NAMALWA (cell line): ENCODE measurements at regions not wholly inside any gene's neighbourhood (a gene's known extent, or its start where the extent isn't known, plus 50 kb on each side); places are given as distances from the start of the nearest gene placed in this dataset.

Experiments used
- DNase-seq: peaks from one replicate; pipeline ENCODE4 v3.0.0-alpha.2; 2015; ENCODE audit warnings: low spot score

GRCh38 chr4:156098805-156099204, 145.1 kb upstream of the CTSO start:
- no peak for DNase-seq

GRCh38 chr4:156085100-156085499, 131.4 kb upstream of the CTSO start:
- DNase-seq = no peak

GRCh38 chr4:156084373-156084772, 130.7 kb upstream of the CTSO start:
- no peak for DNase-seq

DNA sequence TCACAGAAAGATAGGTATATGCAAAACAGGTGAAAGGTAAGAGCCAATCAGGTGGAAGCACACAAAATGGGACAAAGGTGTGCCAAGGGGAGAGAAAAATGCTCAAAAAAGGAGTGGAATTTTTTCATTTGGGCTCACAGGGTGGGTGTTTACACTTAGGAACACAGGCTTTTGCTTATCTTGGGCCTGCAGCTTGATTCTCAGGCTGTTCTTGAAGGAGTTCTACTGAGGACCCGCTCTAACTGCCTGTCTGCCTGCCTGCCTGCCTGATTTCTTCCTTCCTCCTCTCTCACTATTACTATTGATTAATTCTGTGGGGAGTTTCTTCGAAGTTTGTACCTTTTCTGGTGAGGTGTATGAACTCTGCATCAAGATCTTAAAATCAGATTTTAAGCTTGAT, 120.3 kb upstream of the CTSO start:
- no peak for DNase-seq

- no peak for DNase-seq
These were observed 107.0 kb upstream of the CTSO start for GRCh38 chr4:156060661-156061060.

DNA sequence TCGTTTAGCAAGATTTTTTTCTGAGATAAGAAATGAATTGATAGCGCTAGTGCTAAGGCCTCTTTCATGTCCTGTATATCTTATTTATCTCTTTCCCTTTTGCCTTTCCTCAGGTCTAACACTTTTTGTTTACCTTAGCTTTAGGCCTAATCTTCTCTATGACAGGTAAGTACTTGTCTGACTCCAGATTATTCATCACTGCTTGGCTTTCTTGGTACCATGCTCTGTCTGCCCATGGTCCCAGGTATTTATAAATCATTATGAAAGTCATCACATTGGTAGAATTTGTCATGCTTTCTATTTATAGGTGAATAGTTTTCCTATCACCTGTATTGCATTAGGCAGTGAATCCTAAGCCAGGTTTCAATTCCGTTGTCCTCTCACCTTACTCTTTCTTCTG, 99.5 kb upstream of the CTSO start:
- no peak for DNase-seq

- DNase-seq = no peak
These were observed 98.5 kb upstream of the CTSO start for GRCh38 chr4:156052116-156052515.

DNA sequence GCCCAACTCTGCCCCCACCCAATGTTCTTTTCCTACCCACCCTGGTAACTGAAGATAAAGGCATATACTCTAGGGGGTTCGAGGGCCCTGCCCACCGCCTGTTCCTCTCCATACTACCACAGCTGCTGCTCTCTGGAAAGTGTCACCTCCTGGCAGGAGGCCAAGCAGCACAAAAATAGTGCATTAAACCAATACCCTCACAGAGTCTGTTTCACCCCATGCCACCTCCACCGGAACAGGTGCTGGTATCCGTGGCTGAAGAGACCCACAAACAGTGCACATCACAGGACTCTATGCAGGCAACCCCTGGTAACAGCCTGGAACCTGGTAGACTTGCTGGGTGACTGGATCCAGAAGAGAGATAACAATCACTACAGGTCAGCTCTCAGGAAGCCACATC, 85.1 kb upstream of the CTSO start:
- DNase-seq = peak; percentile 2

DNA sequence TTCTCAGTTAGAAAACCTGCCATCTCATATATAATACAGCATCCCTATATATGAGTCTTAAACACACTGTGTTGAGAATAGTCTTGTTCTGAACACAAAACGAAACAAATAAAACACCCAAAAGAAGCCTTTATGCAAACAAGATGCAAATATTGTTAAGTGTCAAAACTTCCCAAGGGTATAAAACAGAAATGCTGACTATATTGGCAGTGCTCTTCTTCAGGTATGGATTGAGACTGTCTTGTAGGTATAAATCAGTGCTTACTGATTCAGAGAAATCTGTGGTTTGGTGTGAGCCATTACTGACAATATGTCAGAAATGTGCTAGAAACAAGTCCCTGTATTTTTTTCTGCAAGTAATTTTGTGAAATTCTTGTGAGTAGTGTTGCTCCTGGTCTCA, 82.8 kb upstream of the CTSO start:
- DNase-seq = no peak

DNA sequence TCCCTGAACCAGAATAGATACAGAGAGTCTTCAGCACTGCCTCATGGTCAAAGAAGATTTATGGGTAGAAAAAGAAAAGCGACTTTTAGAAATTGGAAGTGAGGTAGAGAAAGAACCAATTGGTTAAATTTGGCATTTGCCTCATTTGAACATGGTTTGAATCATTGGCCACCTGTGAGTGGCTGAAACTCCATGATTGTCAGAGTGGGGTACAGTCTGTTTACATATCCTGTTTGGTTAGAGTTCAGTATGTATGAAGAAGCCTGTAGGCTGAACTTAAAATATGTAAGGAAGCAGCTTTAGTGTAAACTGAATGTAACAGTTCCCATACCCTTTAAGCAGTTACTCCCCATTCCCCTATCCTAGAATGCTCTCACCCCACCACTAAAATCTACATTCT, 76.0 kb upstream of the CTSO start:
- no peak for DNase-seq

DNA sequence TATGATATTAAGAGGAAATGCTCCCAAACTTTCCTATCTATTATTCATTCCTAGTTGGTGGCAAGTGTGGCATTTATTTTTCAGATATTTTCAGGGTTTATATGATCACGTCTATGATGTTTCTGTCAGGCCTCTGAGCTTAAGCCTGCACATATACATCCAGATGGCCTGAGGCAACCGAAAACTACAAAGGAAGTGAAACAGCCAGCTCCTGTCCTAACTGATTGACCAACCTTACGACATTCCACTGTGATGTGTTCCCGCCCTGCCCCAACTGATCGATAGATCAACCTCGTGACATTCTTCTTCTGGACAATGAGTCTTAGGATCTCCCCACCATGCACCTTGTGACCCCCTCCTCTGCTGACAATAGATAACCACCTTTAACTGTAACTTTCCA, 67.6 kb upstream of the CTSO start:
- no peak for DNase-seq

DNA sequence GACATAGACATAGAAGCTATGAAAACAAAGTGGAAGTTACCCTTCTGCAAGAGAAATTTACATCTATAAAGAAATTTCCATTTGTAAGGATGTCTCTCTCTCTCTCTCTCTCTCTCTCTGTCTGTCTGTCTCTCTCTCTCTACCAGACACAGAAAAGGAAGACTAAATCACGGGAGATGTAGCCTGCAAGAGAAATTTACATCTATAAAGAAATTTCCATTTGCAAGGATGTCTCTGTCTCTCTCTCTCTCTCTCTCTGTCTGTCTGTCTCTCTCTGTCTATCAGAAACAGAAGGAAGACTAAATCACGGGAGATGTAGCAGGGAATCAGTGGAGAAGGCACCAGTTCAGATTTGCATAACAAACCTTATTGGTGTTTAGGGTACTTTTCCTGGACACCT, 65.6 kb upstream of the CTSO start:
- no peak for DNase-seq

GRCh38 chr4:156018383-156018782, 64.7 kb upstream of the CTSO start:
- DNase-seq = no peak

- no peak for DNase-seq
These were observed 62.1 kb upstream of the CTSO start for GRCh38 chr4:156015781-156016180.

DNA sequence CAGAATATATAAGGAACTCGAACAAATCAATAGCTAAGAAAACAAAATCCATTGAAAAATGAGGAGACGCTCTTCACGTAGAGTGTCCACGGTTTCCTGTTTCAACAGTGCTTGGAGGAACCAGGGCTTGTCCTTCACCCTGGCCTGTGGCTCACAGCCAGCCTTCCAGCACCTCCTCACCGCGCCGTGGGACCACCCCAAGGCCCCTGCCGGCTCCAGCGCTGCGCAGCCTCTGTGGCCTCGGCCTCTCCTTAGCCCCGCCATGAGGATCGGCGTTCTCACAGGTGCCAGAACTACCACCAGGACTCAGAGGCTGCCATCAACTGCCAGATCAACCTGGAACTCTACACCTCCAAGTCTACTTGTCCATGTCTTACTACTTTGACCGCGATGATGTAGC, 52.5 kb upstream of the CTSO start:
- DNase-seq = no peak
